Natural killer cell (primary cell): ENCODE measurements at regions not wholly inside any gene's neighbourhood (a gene's known extent, or its start where the extent isn't known, plus 50 kb on each side); places are given as distances from the start of the nearest gene placed in this dataset.

Experiments
- ATAC-seq, 3 donors: fragments of 150-1000 bp in 2 of 3; fragments of 200-7000 bp in 1 of 3; cut with Tn5 transposase; 1 replicate in 1 of 3; 2 replicates in 2 of 3; pipeline ENCODE4 v1.10.0; 2021; ENCODE audit warnings: mild to moderate bottlenecking in 2 of 3, moderate library complexity in 2 of 3
- DNase-seq, 2 donors: peaks; one replicate each; pipeline versions ENCODE4 v3.0.0 to v3.0.0-alpha.2; 2013 to 2021; ENCODE audit warnings: mixed read lengths in 1 of 2
- H3K27ac ChIP-seq: one replicate; pipeline ENCODE4 v1.5.1; 2013; ENCODE audit warnings: mild to moderate bottlenecking, low read length
- H3K27me3 ChIP-seq: one replicate; pipeline ENCODE4 v1.6.1; 2013; ENCODE audit warnings: low read length; ENCODE audit not compliant: control insufficient read depth, insufficient read depth
- H3K36me3 ChIP-seq: one replicate; pipeline ENCODE4 v1.6.1; 2013; ENCODE audit warnings: low read length; ENCODE audit not compliant: control insufficient read depth, insufficient read depth
- H3K4me1 ChIP-seq: one replicate; pipeline ENCODE4 v1.6.1; 2013; ENCODE audit warnings: low read length; ENCODE audit not compliant: control insufficient read depth, insufficient read depth
- H3K4me3 ChIP-seq: one replicate; pipeline ENCODE4 v1.5.1; 2013; ENCODE audit warnings: low read length
- H3K9me3 ChIP-seq: one replicate; pipeline ENCODE4 v1.6.1; 2013; ENCODE audit warnings: low read length; ENCODE audit not compliant: control insufficient read depth, insufficient read depth
- H3K27ac Mint-ChIP-seq, 2 donors: one replicate each; pipeline ENCODE4 v1.8.0; 2022; ENCODE audit warnings: mild to moderate bottlenecking in 2 of 2, mixed read lengths in 2 of 2, moderate library complexity in 1 of 2
- H3K27me3 Mint-ChIP-seq, 2 donors: one replicate each; pipeline ENCODE4 v1.8.0; 2022; ENCODE audit warnings: low read depth in 2 of 2, mixed read lengths in 2 of 2
- H3K36me3 Mint-ChIP-seq: one replicate; pipeline ENCODE4 v1.8.0; 2022; ENCODE audit warnings: mixed read lengths
- H3K4me1 Mint-ChIP-seq, 2 donors: one replicate each; pipeline ENCODE4 v1.8.0; 2022; ENCODE audit warnings: mixed read lengths in 2 of 2
- H3K4me3 Mint-ChIP-seq: one replicate; pipeline ENCODE4 v1.8.0; 2022; ENCODE audit warnings: mild to moderate bottlenecking, moderate library complexity, mixed read lengths
- H3K9me3 Mint-ChIP-seq, 2 donors: one replicate each; pipeline ENCODE4 v1.8.0; 2022; ENCODE audit warnings: mixed read lengths in 2 of 2
- WGBS: methylation state at CpG from one replicate; pipeline ENCODE4 v1.1.7; 2013; ENCODE audit warnings: missing lambda C conversion rate; ENCODE audit not compliant: insufficient coverage; 5-methylcytosine and 5-hydroxymethylcytosine counted together
- intact Hi-C: fragments of 100-400 bp; cut with micrococcal nuclease; formaldehyde crosslinking; loops from one replicate; pipeline ENCODE4 v1.14.2; 2022
- TF ChIP-seq, protein P1 (sequence below): fragments of 200-600 bp; IDR thresholded peaks from one replicate; pipeline ENCODE4 v1.8.0; 2022; ENCODE audit warnings: antibody characterized with exemption

- no peak overlapping the region for H3K4me3 ChIP-seq
- H3K4me3 Mint-ChIP-seq, result no peak overlapping the region
- WGBS, result 93% methylated on average over 3 of the region's 4 CpGs
- intact Hi-C loops, result no loop called here
- H3K4me1 ChIP-seq, result no peaks in the 10 kb centered on the region
- no peak for DNase-seq
- no peaks in the 10 kb centered on the region for H3K36me3 ChIP-seq
- H3K27ac ChIP-seq, result no peak overlapping the region
- H3K9me3 ChIP-seq, result no peaks in the 10 kb centered on the region
- TF ChIP-seq, protein P1, sequence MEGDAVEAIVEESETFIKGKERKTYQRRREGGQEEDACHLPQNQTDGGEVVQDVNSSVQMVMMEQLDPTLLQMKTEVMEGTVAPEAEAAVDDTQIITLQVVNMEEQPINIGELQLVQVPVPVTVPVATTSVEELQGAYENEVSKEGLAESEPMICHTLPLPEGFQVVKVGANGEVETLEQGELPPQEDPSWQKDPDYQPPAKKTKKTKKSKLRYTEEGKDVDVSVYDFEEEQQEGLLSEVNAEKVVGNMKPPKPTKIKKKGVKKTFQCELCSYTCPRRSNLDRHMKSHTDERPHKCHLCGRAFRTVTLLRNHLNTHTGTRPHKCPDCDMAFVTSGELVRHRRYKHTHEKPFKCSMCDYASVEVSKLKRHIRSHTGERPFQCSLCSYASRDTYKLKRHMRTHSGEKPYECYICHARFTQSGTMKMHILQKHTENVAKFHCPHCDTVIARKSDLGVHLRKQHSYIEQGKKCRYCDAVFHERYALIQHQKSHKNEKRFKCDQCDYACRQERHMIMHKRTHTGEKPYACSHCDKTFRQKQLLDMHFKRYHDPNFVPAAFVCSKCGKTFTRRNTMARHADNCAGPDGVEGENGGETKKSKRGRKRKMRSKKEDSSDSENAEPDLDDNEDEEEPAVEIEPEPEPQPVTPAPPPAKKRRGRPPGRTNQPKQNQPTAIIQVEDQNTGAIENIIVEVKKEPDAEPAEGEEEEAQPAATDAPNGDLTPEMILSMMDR, result no peak
- H3K27me3 Mint-ChIP-seq, result no peaks in the 10 kb centered on the region
- H3K4me1 Mint-ChIP-seq, result no peaks in the 10 kb centered on the region
- ATAC-seq, result no peak
- H3K36me3 Mint-ChIP-seq, result no peaks in the 10 kb centered on the region
- no peaks in the 10 kb centered on the region for H3K27me3 ChIP-seq
- no peak overlapping the region for H3K27ac Mint-ChIP-seq
- peaks cover 2 to 10% of the 10 kb centered on the region in 2 donors for H3K9me3 Mint-ChIP-seq
These were observed 756.9 kb downstream of the FAT4 start for GRCh38 chr4:126071346-126072333.

- H3K27me3 ChIP-seq, result no peaks in the 10 kb centered on the region
- H3K4me1 ChIP-seq, result no peaks in the 10 kb centered on the region
- no peaks in the 10 kb centered on the region for H3K36me3 Mint-ChIP-seq
- ATAC-seq (no peak), DNase-seq (no peak)
- intact Hi-C loops, result no loop called here
- H3K4me3 ChIP-seq, result no peak overlapping the region
- H3K4me3 Mint-ChIP-seq, result no peak overlapping the region
- peaks cover 16 to 24% of the 10 kb centered on the region in 2 donors for H3K9me3 Mint-ChIP-seq
- no peaks in the 10 kb centered on the region for H3K4me1 Mint-ChIP-seq
- H3K27me3 Mint-ChIP-seq, result no peaks in the 10 kb centered on the region
- H3K36me3 ChIP-seq, result no peaks in the 10 kb centered on the region
- no peak overlapping the region for H3K27ac Mint-ChIP-seq
- no peaks in the 10 kb centered on the region for H3K9me3 ChIP-seq
- TF ChIP-seq, protein P1, result no peak
- 97% methylated on average over 2 of the region's 3 CpGs for WGBS
- H3K27ac ChIP-seq, result no peak overlapping the region
These were observed 766.6 kb downstream of the FAT4 start for GRCh38 chr4:126081336-126081735.

GRCh38 chr4:126086041-126086440, 771.3 kb downstream of the FAT4 start:
- H3K4me1 Mint-ChIP-seq, result no peaks in the 10 kb centered on the region
- Histone ChIP-seq H3K27me3 (no peaks in the 10 kb centered on the region), H3K36me3 (no peaks in the 10 kb centered on the region), H3K4me1 (no peaks in the 10 kb centered on the region), H3K4me3 (no peak overlapping the region), H3K27ac (no peak overlapping the region), H3K9me3 (no peaks in the 10 kb centered on the region)
- intact Hi-C loops, result no loop called here
- no peak for ATAC-seq
- no peak overlapping the region for H3K4me3 Mint-ChIP-seq
- no peaks in the 10 kb centered on the region for H3K27me3 Mint-ChIP-seq
- DNase-seq, result no peak
- H3K36me3 Mint-ChIP-seq, result no peaks in the 10 kb centered on the region
- WGBS, result 91% methylated on average over 1 of the region's 2 CpGs
- TF ChIP-seq, protein P1, result no peak
- H3K27ac Mint-ChIP-seq, result no peak overlapping the region
- peaks cover 15 to 18% of the 10 kb centered on the region in 2 donors for H3K9me3 Mint-ChIP-seq

DNA sequence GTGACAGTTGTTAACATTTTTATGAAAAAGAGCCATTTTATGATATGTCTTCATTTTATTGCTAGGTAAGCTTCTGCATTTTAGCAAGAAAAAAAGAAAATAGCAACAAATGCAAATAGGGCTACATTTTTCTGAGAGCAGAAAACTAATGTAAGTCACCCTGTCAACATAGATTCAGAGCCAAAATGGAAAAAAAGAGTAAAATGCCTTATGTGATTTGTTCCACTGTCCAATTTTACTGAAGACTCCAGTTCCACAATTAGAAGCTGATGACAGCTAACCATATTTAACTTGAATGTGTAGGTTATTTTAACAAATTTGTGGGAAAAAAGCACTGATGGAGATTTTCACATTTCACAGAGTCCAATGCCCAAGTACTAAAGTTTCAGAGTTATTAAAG, 772.3 kb downstream of the FAT4 start:
- H3K27ac ChIP-seq, result no peak overlapping the region
- Mint-ChIP-seq H3K27me3 (no peaks in the 10 kb centered on the region), H3K4me3 (no peak overlapping the region), H3K36me3 (no peaks in the 10 kb centered on the region), H3K4me1 (no peaks in the 10 kb centered on the region), H3K27ac (no peak overlapping the region), H3K9me3 (peaks cover 9 to 11% of the 10 kb centered on the region in 2 donors)
- no peaks in the 10 kb centered on the region for H3K4me1 ChIP-seq
- no peaks in the 10 kb centered on the region for H3K9me3 ChIP-seq
- H3K36me3 ChIP-seq, result no peaks in the 10 kb centered on the region
- H3K27me3 ChIP-seq, result no peaks in the 10 kb centered on the region
- no peak overlapping the region for H3K4me3 ChIP-seq
- DNase-seq (no peak), ATAC-seq (no peak)
- intact Hi-C loops, result no loop called here
- TF ChIP-seq, protein P1, result no peak
